A673 (cell line): ENCODE measurements at regions not wholly inside any gene's neighbourhood (a gene's known extent, or its start where the extent isn't known, plus 50 kb on each side); places are given as distances from the start of the nearest gene placed in this dataset.
A peak's percentile ranks its signal among the peaks of the same experiment; 100 is the strongest.

ENCODE experiments used
- CTCF ChIP-seq: fragments of 300-800, 200-600 bp; sonication (generic); conservative IDR thresholded peaks from 2 replicates; pipeline ENCODE4 v1.5.1; 2017; ENCODE audit warnings: low read depth, mild to moderate bottlenecking, antibody characterized with exemption, low read length, moderate library complexity, mixed read lengths
- EZH2 ChIP-seq: fragments of 200-600 bp; sonication (generic); IDR thresholded peaks from 2 replicates; pipeline ENCODE4 v1.6.1; 2017; ENCODE audit warnings: borderline replicate concordance, low read depth, mild to moderate bottlenecking, mixed read lengths, antibody characterized with exemption, low read length; ENCODE audit not compliant: poor library complexity, severe bottlenecking

- TF ChIP-seq CTCF (peak; percentile 53), EZH2 (no peak)
These were observed 676.1 kb downstream of the PTPRU start for GRCh38 chr1:29912425-29912824.
